Body of pancreas (tissue), 4 donors: ENCODE measurements at regions not wholly inside any gene's neighbourhood (a gene's known extent, or its start where the extent isn't known, plus 50 kb on each side); places are given as distances from the start of the nearest gene placed in this dataset.

ENCODE experiments used
- ATAC-seq: fragments of 150-250 bp; one replicate; pipeline ENCODE4 v1.9.1; 2016
- DNase-seq, 4 donors: peaks; one replicate each; pipeline ENCODE4 v3.0.0-alpha.2; 2019
- H3K27ac ChIP-seq, 4 donors: fragments of 200-600 bp; sonication (generic); 1 replicate in 3 of 4; 2 replicates in 1 of 4; pipeline versions ENCODE4 v1.5.1 to v1.6.1; 2016 to 2019; ENCODE audit warnings: mild to moderate bottlenecking in 1 of 4, mixed read lengths in 1 of 4, moderate library complexity in 1 of 4
- H3K27me3 ChIP-seq, 2 donors: fragments of 200-600 bp; sonication (generic); one replicate each; pipeline ENCODE4 v1.6.0; 2016; ENCODE audit warnings: mild to moderate bottlenecking in 1 of 2
- H3K36me3 ChIP-seq, 2 donors: fragments of 200-600 bp; sonication (generic); replicated peaks in 1 of 2; 2 replicates each; pipeline ENCODE4 v1.5.1; 2016; ENCODE audit warnings: low read depth in 2 of 2; ENCODE audit not compliant: insufficient read depth in 1 of 2
- H3K4me1 ChIP-seq: fragments of 200-600 bp; sonication (generic); one replicate; pipeline ENCODE4 v1.6.0; 2016
- H3K4me3 ChIP-seq, 2 donors: fragments of 200-600 bp; sonication (generic); 1 replicate in 1 of 2; 2 replicates in 1 of 2; pipeline ENCODE4 v1.5.1; 2016 to 2019
- H3K9me3 ChIP-seq, 3 donors: fragments of 200-600 bp; sonication (generic); 1 replicate in 2 of 3; 2 replicates in 1 of 3; pipeline ENCODE4 v1.5.1; 2016
- POLR2A ChIP-seq, 3 donors: fragments of 450-650 bp; IDR thresholded peaks; one replicate each; pipeline ENCODE4 v1.6.1; 2016; ENCODE audit warnings: antibody characterized with exemption in 3 of 3, mild to moderate bottlenecking in 2 of 3
- WGBS, 2 donors: methylation state at CpG; one replicate each; pipeline ENCODE4 v1.1.5; 2017; 5-methylcytosine and 5-hydroxymethylcytosine counted together
- intact Hi-C: fragments of 100-400 bp; cut with DNase I; formaldehyde crosslinking; loops from one replicate; pipeline ENCODE4 v1.15.1; 2023
- TF ChIP-seq, protein P1 (sequence below), 7 experiments: fragments of 450-650 bp in 4 of 7; fragments of 200-600 bp in 3 of 7; sonication (generic) in 3 of 7; IDR thresholded peaks; one replicate each; pipeline ENCODE4 v1.5.1; 2016 to 2019; ENCODE audit warnings: antibody characterized with exemption in 7 of 7

GRCh38 chr4:31126881-31127398 is 406.8 kb downstream of the PCDH7 start:
- Histone ChIP-seq H3K9me3 (no peaks in the 10 kb centered on the region), H3K4me1 (no peaks in the 10 kb centered on the region), H3K36me3 (no peaks in the 10 kb centered on the region), H3K27ac (no peak overlapping the region), H3K4me3 (no peak overlapping the region), H3K27me3 (no peaks in the 10 kb centered on the region)
- 63 to 68% methylated on average over 5 of the region's 5 CpGs for WGBS, 2 donors
- intact Hi-C loops, result no loop called here
- TF ChIP-seq POLR2A (IDR thresholded peaks at IDR 0.05), result no peak
- TF ChIP-seq, protein P1, sequence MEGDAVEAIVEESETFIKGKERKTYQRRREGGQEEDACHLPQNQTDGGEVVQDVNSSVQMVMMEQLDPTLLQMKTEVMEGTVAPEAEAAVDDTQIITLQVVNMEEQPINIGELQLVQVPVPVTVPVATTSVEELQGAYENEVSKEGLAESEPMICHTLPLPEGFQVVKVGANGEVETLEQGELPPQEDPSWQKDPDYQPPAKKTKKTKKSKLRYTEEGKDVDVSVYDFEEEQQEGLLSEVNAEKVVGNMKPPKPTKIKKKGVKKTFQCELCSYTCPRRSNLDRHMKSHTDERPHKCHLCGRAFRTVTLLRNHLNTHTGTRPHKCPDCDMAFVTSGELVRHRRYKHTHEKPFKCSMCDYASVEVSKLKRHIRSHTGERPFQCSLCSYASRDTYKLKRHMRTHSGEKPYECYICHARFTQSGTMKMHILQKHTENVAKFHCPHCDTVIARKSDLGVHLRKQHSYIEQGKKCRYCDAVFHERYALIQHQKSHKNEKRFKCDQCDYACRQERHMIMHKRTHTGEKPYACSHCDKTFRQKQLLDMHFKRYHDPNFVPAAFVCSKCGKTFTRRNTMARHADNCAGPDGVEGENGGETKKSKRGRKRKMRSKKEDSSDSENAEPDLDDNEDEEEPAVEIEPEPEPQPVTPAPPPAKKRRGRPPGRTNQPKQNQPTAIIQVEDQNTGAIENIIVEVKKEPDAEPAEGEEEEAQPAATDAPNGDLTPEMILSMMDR (IDR thresholded peaks at IDR 0.05), result no peak
- no peak for DNase-seq
- ATAC-seq, result no peak

DNA sequence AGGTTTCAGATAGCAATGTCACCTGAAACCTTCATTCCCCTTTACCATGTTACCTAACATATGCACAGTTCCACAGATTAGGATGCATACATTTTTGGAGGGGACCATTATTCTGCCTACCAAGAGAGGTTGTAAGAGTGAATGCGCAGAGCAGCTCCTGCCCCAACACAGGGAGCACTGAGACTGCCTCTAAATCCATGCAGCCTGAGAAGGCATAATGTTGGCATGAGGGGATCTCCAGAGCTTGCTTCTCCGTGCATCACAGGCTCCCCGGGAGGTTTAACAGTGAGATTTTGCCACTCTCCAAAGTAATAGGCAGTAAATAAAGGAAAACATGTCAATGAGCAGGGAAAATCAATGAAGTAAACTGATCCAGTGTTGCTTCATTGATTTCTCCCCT is 410.8 kb downstream of the PCDH7 start:
- no peaks in the 10 kb centered on the region for H3K27me3 ChIP-seq
- intact Hi-C loops, result no loop called here
- ATAC-seq, result no peak
- no peak overlapping the region for H3K27ac ChIP-seq
- no peaks in the 10 kb centered on the region for H3K4me1 ChIP-seq
- 34 to 47% methylated on average over 3 of the region's 3 CpGs for WGBS, 2 donors
- no peaks in the 10 kb centered on the region for H3K36me3 ChIP-seq
- DNase-seq, result no peak
- TF ChIP-seq POLR2A (IDR thresholded peaks at IDR 0.05), result no peak
- TF ChIP-seq, protein P1 (IDR thresholded peaks at IDR 0.05), result no peak
- H3K4me3 ChIP-seq, result no peak overlapping the region
- no peaks in the 10 kb centered on the region for H3K9me3 ChIP-seq

DNA sequence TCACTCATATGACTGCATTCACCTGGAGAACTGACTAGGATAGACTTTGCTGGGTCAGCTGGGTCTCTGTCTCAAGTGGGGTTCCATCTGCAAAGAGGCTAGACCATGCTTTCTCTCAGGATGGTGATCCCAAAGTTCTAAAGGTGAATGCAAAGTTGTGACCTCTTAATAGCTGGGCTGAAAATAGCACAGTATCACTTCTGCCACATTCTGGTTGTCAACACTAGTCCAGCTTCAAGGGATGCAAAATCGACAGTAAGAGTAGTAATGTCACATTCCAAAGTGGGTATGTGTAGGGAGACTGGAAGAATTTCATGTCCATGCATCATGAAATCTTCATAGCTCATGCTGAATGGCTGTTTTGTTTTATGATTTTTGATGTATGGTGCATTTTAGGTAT is 414.6 kb downstream of the PCDH7 start:
- Histone ChIP-seq H3K27me3 (no peaks in the 10 kb centered on the region), H3K27ac (no peak overlapping the region), H3K36me3 (no peaks in the 10 kb centered on the region), H3K4me1 (no peaks in the 10 kb centered on the region), H3K9me3 (no peaks in the 10 kb centered on the region), H3K4me3 (no peak overlapping the region)
- DNase-seq (no peak), ATAC-seq (no peak)
- 48 to 52% methylated on average over 1 of the region's 1 CpG for WGBS, 2 donors
- no peak for TF ChIP-seq POLR2A (IDR thresholded peaks at IDR 0.05)
- TF ChIP-seq, protein P1 (IDR thresholded peaks at IDR 0.05), result no peak
- intact Hi-C loops, result no loop called here

- DNase-seq, result no peak
- Histone ChIP-seq H3K9me3 (no peaks in the 10 kb centered on the region), H3K27me3 (no peaks in the 10 kb centered on the region), H3K4me3 (no peak overlapping the region), H3K36me3 (no peaks in the 10 kb centered on the region), H3K4me1 (no peaks in the 10 kb centered on the region), H3K27ac (no peak overlapping the region)
- no peak for ATAC-seq
- 40 to 43% methylated on average over 1 of the region's 1 CpG for WGBS, 2 donors
- TF ChIP-seq, protein P1 (IDR thresholded peaks at IDR 0.05), result no peak
- TF ChIP-seq POLR2A (IDR thresholded peaks at IDR 0.05), result no peak
- intact Hi-C loops, result no loop called here
Observed at GRCh38 chr4:31139767-31140166, 419.6 kb downstream of the PCDH7 start.

- Histone ChIP-seq H3K27me3 (no peaks in the 10 kb centered on the region), H3K4me3 (no peak overlapping the region), H3K4me1 (peaks cover 5% of the 10 kb centered on the region), H3K36me3 (no peaks in the 10 kb centered on the region), H3K9me3 (no peaks in the 10 kb centered on the region), H3K27ac (no peak overlapping the region)
- intact Hi-C loops, result no loop called here
- TF ChIP-seq, protein P1 (IDR thresholded peaks at IDR 0.05), result no peak
- 33 to 35% methylated on average over 4 of the region's 4 CpGs for WGBS, 2 donors
- DNase-seq (no peak), ATAC-seq (no peak)
Observed at GRCh38 chr4:31141095-31141831, 421.1 kb downstream of the PCDH7 start.
